Renal cortical epithelial cell (primary cell): ENCODE measurements at regions not wholly inside any gene's neighbourhood (a gene's known extent, or its start where the extent isn't known, plus 50 kb on each side); places are given as distances from the start of the nearest gene placed in this dataset.
"Not testable (repeated sequence)": the region's sequence is repeated elsewhere in the genome, so short reads cannot be mapped to it uniquely, and the experiment has no call there.

ENCODE experiments used
- DNase-seq: peaks from one replicate; pipeline ENCODE4 v3.0.0-alpha.2; 2011; ENCODE audit warnings: low read depth

GRCh38 chr4:26044983-26045382 is 131.0 kb downstream of the SMIM20 start:
- no peak for DNase-seq

- no peak for DNase-seq
These were observed 133.8 kb downstream of the SMIM20 start for GRCh38 chr4:26047795-26048194.

- DNase-seq, result peak; percentile 61
These were observed 134.4 kb downstream of the SMIM20 start for GRCh38 chr4:26048378-26048882.

GRCh38 chr4:26048950-26049349 is 134.9 kb downstream of the SMIM20 start:
- DNase-seq, result no peak

- no peak for DNase-seq
These were observed 135.4 kb downstream of the SMIM20 start for GRCh38 chr4:26049447-26049846.

GRCh38 chr4:26050212-26050643 is 136.2 kb downstream of the SMIM20 start:
- DNase-seq, result no peak

GRCh38 chr4:26050671-26051070 is 136.7 kb downstream of the SMIM20 start:
- peak; percentile 54 for DNase-seq

- DNase-seq, result no peak
These were observed 137.2 kb downstream of the SMIM20 start for GRCh38 chr4:26051240-26051639.

GRCh38 chr4:26052663-26053541 is 138.9 kb downstream of the SMIM20 start:
- DNase-seq, result no peak

- DNase-seq, result no peak
These were observed 139.7 kb downstream of the SMIM20 start for GRCh38 chr4:26053761-26054160.

GRCh38 chr4:26055855-26056254 is 141.8 kb downstream of the SMIM20 start:
- no peak for DNase-seq

- no peak for DNase-seq
These were observed 142.4 kb downstream of the SMIM20 start for GRCh38 chr4:26056406-26056805.

- DNase-seq, result not testable (repeated sequence)
These were observed 143.8 kb downstream of the SMIM20 start for GRCh38 chr4:26057839-26058238.

- DNase-seq, result peak; percentile 71
These were observed 144.5 kb downstream of the SMIM20 start for GRCh38 chr4:26058537-26058936.

- DNase-seq, result no peak
These were observed 145.6 kb downstream of the SMIM20 start for GRCh38 chr4:26059391-26060154.

- DNase-seq, result no peak
These were observed 146.3 kb downstream of the SMIM20 start for GRCh38 chr4:26060286-26060685.

- DNase-seq, result peak; percentile 53
These were observed 147.4 kb downstream of the SMIM20 start for GRCh38 chr4:26061248-26061986.

- no peak for DNase-seq
These were observed 148.2 kb downstream of the SMIM20 start for GRCh38 chr4:26062215-26062614.

GRCh38 chr4:26064009-26064408 is 150.0 kb downstream of the SMIM20 start:
- DNase-seq, result not testable (repeated sequence)

GRCh38 chr4:26065833-26066232 is 151.8 kb downstream of the SMIM20 start:
- peak; percentile 77 for DNase-seq

- no peak for DNase-seq
These were observed 153.0 kb downstream of the SMIM20 start for GRCh38 chr4:26067035-26067434.

- DNase-seq, result no peak
These were observed 155.2 kb downstream of the SMIM20 start for GRCh38 chr4:26069218-26069617.
